IMR-90 (cell line): ENCODE measurements at regions not wholly inside any gene's neighbourhood (a gene's known extent, or its start where the extent isn't known, plus 50 kb on each side); places are given as distances from the start of the nearest gene placed in this dataset.

Experiments
- ATAC-seq: fragments of 200-7000 bp; cut with Tn5 transposase; 2 replicates; pipeline ENCODE4 v1.9.1; 2020; ENCODE audit warnings: low read depth, mild to moderate bottlenecking, moderate library complexity
- BruUV-seq: library from RNA; stranded (reverse); fragments of 400-500 nt; replicated peaks from 2 replicates; lab custom pipeline; 2021; lab: Mats Ljungman, UMichigan
- CTCF ChIA-PET: fragments of 300-600 bp; formaldehyde crosslinking; extraction: SDS; loops from one replicate; lab custom pipeline; 2021; ENCODE audit warnings: antibody characterized with exemption; lab: Yijun Ruan, JAX
- POLR2A ChIA-PET: fragments of 300-600 bp; sonication (Branson Sonifier 250); formaldehyde crosslinking; loops from one replicate; lab custom pipeline; 2022; ENCODE audit warnings: antibody characterized with exemption; ENCODE audit not compliant: unreplicated experiment; lab: Charles Lee
- DNase-seq: peaks from one replicate; pipeline ENCODE4 v3.0.0; 2013
- H2AFZ ChIP-seq: replicated peaks from 2 replicates; pipeline ENCODE3; 2013; ENCODE audit warnings: low read length, mild to moderate bottlenecking; ENCODE audit not compliant: poor library complexity
- H2AK5ac ChIP-seq: 2 replicates; pipeline ENCODE4 v1.6.1; 2013; ENCODE audit warnings: low read depth, low read length, inconsistent platforms
- H2AK9ac ChIP-seq: replicated peaks from 2 replicates; pipeline ENCODE3; 2013; ENCODE audit warnings: mild to moderate bottlenecking, low read depth, low read length, moderate library complexity; ENCODE audit not compliant: poor library complexity
- H2BK120ac ChIP-seq: 2 replicates; pipeline ENCODE4 v1.6.1; 2013; ENCODE audit warnings: low read depth, low read length, inconsistent platforms
- H2BK15ac ChIP-seq: 3 replicates; pipeline ENCODE4 v1.6.1; 2013; ENCODE audit warnings: low read depth, low read length, inconsistent platforms
- H2BK20ac ChIP-seq: 2 replicates; pipeline ENCODE4 v1.6.1; 2013; ENCODE audit warnings: low read depth, mild to moderate bottlenecking, inconsistent platforms, low read length, moderate library complexity
- H2BK5ac ChIP-seq: 2 replicates; pipeline ENCODE4 v1.6.1; 2013; ENCODE audit warnings: mild to moderate bottlenecking, low read depth, low read length, inconsistent platforms; ENCODE audit not compliant: poor library complexity, severe bottlenecking
- H3K14ac ChIP-seq: replicated peaks from 2 replicates; pipeline ENCODE4 v1.6.1; 2013; ENCODE audit warnings: low read depth, low read length, inconsistent platforms
- H3K18ac ChIP-seq: 2 replicates; pipeline ENCODE4 v1.6.1; 2013; ENCODE audit warnings: low read depth, low read length, control low read depth
- H3K23ac ChIP-seq: 2 replicates; pipeline ENCODE4 v1.6.1; 2013; ENCODE audit warnings: low read depth, low read length, inconsistent platforms
- H3K27ac ChIP-seq: 2 replicates; pipeline ENCODE4 v1.5.1; 2013; ENCODE audit warnings: mild to moderate bottlenecking, control low read depth, low read length; ENCODE audit not compliant: insufficient read depth
- H3K27me3 ChIP-seq: 2 replicates; pipeline ENCODE4 v1.6.1; 2013; ENCODE audit warnings: low read length; ENCODE audit not compliant: control insufficient read depth, insufficient read depth
- H3K36me3 ChIP-seq: 2 replicates; pipeline ENCODE4 v1.6.1; 2013; ENCODE audit warnings: low read length, mixed read lengths; ENCODE audit not compliant: control insufficient read depth, insufficient read depth
- H3K4ac ChIP-seq: 2 replicates; pipeline ENCODE4 v1.6.1; 2013; ENCODE audit warnings: low read depth, low read length, inconsistent platforms
- H3K4me1 ChIP-seq: 2 replicates; pipeline ENCODE4 v1.6.1; 2013; ENCODE audit warnings: low read length, mixed read lengths; ENCODE audit not compliant: control insufficient read depth, insufficient read depth
- H3K4me2 ChIP-seq: 2 replicates; pipeline ENCODE4 v1.6.1; 2013; ENCODE audit warnings: low read depth, mild to moderate bottlenecking, control low read depth, low read length, moderate library complexity
- H3K4me3 ChIP-seq: 2 replicates; pipeline ENCODE4 v1.5.1; 2013; ENCODE audit warnings: low read depth, mild to moderate bottlenecking, control low read depth, low read length, moderate library complexity; ENCODE audit not compliant: insufficient read depth
- H3K56ac ChIP-seq: 2 replicates; pipeline ENCODE4 v1.6.1; 2013; ENCODE audit warnings: low read length, inconsistent platforms; ENCODE audit not compliant: insufficient read depth; ENCODE audit errors: extremely low read depth
- H3K79me1 ChIP-seq, 2 experiments: 2 replicates each; pipeline ENCODE4 v1.6.1; 2013; ENCODE audit warnings: low read length in 2 of 2, inconsistent platforms in 1 of 2, low read depth in 1 of 2
- H3K9ac ChIP-seq: 2 replicates; pipeline ENCODE4 v1.6.1; 2013; ENCODE audit warnings: low read depth, low read length, control low read depth
- H3K9me1 ChIP-seq: 2 replicates; pipeline ENCODE4 v1.6.1; 2013; ENCODE audit warnings: low read length, inconsistent platforms; ENCODE audit not compliant: insufficient read depth
- H3K9me3 ChIP-seq: 2 replicates; pipeline ENCODE4 v1.6.1; 2013; ENCODE audit warnings: low read length; ENCODE audit not compliant: control insufficient read depth, insufficient read depth
- H4K20me1 ChIP-seq: 2 replicates; pipeline ENCODE4 v1.6.1; 2013; ENCODE audit warnings: low read length, inconsistent platforms; ENCODE audit not compliant: insufficient read depth
- H4K5ac ChIP-seq: 2 replicates; pipeline ENCODE4 v1.6.1; 2013; ENCODE audit warnings: mild to moderate bottlenecking, low read depth, low read length, control low read depth
- H4K8ac ChIP-seq, 2 experiments: 2 replicates each; pipeline ENCODE4 v1.6.1; 2013; ENCODE audit warnings: low read depth in 2 of 2, low read length in 2 of 2, control low read depth in 1 of 2, inconsistent platforms in 1 of 2
- H4K91ac ChIP-seq: 2 replicates; pipeline ENCODE4 v1.6.1; 2013; ENCODE audit warnings: low read depth, low read length, inconsistent platforms; ENCODE audit not compliant: insufficient read depth
- BHLHE40 ChIP-seq: fragments of 150-350 bp; IDR thresholded peaks from 2 replicates; pipeline ENCODE4 v1.6.1; 2016; ENCODE audit warnings: mild to moderate bottlenecking, low read depth, low read length
- CEBPB ChIP-seq: IDR thresholded peaks from 2 replicates; pipeline ENCODE4 v1.6.1; 2012; ENCODE audit warnings: low read depth, low read length, improper control_type of control experiment
- NFE2L2 ChIP-seq: fragments of 150-350 bp; IDR thresholded peaks from 2 replicates; pipeline ENCODE4 v1.6.1; 2016; ENCODE audit warnings: low read depth, mild to moderate bottlenecking, low read length
- POLR2A ChIP-seq: IDR thresholded peaks from 2 replicates; pipeline ENCODE4 v1.6.1; 2012; ENCODE audit warnings: mild to moderate bottlenecking, low read depth, low read length
- WGBS, 2 experiments: methylation state at CpG; one replicate each; pipeline versions ENCODE4 v1.1.5 to v1.1.7; 2013; ENCODE audit warnings: missing lambda C conversion rate in 2 of 2; ENCODE audit not compliant: insufficient read length in 1 of 2; ENCODE audit errors: extremely low coverage in 2 of 2; 5-methylcytosine and 5-hydroxymethylcytosine counted together
- dilution Hi-C: fragments of 300-500 bp; cut with HindIII; formaldehyde crosslinking; loops from one replicate; pipeline ENCODE4 v1.14.3; 2018; ENCODE audit warnings: low sequenced_read_pairs; ENCODE audit not compliant: unreplicated experiment
- in situ Hi-C: fragments of 300-500 bp; cut with MboI; formaldehyde crosslinking; loops from 3 replicates; pipeline ENCODE4 v1.14.3; 2019; ENCODE audit warnings: low sequenced_read_pairs, inconsistent platforms, mixed read lengths
- intact Hi-C: fragments of 100-400 bp; cut with micrococcal nuclease; formaldehyde crosslinking; loops from 2 replicates; pipeline ENCODE4 v1.10.0; 2022

- Histone ChIP-seq H2AK9ac (no peak overlapping the region), H3K4me2 (no peak overlapping the region), H2BK15ac (no peak overlapping the region), H3K23ac (no peak overlapping the region), H2BK5ac (no peak overlapping the region), H4K8ac (no peak overlapping the region), H3K14ac (no peak overlapping the region), H3K4me1 (no peaks in the 10 kb centered on the region), H3K9me1 (no peaks in the 10 kb centered on the region), H4K5ac (no peak overlapping the region), H2AK5ac (no peak overlapping the region), H3K4ac (no peak overlapping the region), H3K56ac (no peak overlapping the region), H4K91ac (no peak overlapping the region), H2AFZ (no peak overlapping the region), H3K4me3 (no peak overlapping the region), H3K9ac (no peak overlapping the region), H4K20me1 (no peaks in the 10 kb centered on the region), H2BK120ac (no peak overlapping the region), H3K27ac (no peak overlapping the region), H3K18ac (no peak overlapping the region), H3K27me3 (no peaks in the 10 kb centered on the region), H3K36me3 (no peaks in the 10 kb centered on the region), H2BK20ac (no peak overlapping the region), H3K9me3 (no peaks in the 10 kb centered on the region), H3K79me1 (no peaks in the 10 kb centered on the region)
- dilution Hi-C loops (no loop called here), intact Hi-C loops (no loop called here), in situ Hi-C loops (no loop called here)
- BruUV-seq = no TSS peak
- CTCF ChIA-PET = no interaction called here
- no CpG with 5 or more reads among the region's 2 CpGs for WGBS, 2 experiments
- TF ChIP-seq CEBPB (no peak), NFE2L2 (no peak), BHLHE40 (no peak), POLR2A (no peak)
- ATAC-seq = no peak
- POLR2A ChIA-PET = no interaction called here
- no peak for DNase-seq
These were observed 467.9 kb upstream of the SYT4 start for GRCh38 chr18:43744960-43745745.
